ENCODE measurements at regions not wholly inside any gene's neighbourhood (a gene's known extent, or its start where the extent isn't known, plus 50 kb on each side); places are given as distances from the start of the nearest gene placed in this dataset.

DNA sequence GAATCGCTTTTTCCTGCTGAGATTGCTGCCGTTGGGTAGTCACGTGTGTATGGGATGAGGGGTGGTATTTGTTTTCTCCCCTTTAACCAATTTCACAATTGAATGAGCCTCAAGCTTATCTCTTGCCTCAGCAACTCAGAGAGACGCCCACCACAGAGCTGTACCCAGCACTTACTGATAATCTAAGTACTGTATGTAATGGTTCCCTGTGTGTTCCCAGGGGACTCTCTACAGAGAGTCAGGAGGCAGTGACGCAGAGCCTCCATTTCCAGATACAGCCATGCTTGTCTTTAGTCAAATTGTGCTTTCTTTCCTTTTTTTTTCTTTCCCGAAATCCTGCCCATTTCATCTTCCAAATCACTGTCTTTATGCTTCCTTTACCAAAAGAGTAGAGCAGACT, 1102.1 kb upstream of the KLHL29 start:
- TF ChIP-seq TAF1 (IDR thresholded peaks at IDR 0.05; ENCODE audit: borderline replicate concordance, insufficient read depth, low read length) (no peak), POLR2AphosphoS5 (IDR thresholded peaks at IDR 0.05; ENCODE audit: low read depth, low read length) (no peak), FOXP2 (optimal IDR thresholded peaks at IDR 0.05; ENCODE audit: borderline replicate concordance, extremely low read depth, extremely low read length, insufficient read depth) (no peak), SIN3A (IDR thresholded peaks at IDR 0.05; ENCODE audit: borderline replicate concordance, insufficient read depth, low read length) (no peak)
- TF ChIP-seq, protein P1, sequence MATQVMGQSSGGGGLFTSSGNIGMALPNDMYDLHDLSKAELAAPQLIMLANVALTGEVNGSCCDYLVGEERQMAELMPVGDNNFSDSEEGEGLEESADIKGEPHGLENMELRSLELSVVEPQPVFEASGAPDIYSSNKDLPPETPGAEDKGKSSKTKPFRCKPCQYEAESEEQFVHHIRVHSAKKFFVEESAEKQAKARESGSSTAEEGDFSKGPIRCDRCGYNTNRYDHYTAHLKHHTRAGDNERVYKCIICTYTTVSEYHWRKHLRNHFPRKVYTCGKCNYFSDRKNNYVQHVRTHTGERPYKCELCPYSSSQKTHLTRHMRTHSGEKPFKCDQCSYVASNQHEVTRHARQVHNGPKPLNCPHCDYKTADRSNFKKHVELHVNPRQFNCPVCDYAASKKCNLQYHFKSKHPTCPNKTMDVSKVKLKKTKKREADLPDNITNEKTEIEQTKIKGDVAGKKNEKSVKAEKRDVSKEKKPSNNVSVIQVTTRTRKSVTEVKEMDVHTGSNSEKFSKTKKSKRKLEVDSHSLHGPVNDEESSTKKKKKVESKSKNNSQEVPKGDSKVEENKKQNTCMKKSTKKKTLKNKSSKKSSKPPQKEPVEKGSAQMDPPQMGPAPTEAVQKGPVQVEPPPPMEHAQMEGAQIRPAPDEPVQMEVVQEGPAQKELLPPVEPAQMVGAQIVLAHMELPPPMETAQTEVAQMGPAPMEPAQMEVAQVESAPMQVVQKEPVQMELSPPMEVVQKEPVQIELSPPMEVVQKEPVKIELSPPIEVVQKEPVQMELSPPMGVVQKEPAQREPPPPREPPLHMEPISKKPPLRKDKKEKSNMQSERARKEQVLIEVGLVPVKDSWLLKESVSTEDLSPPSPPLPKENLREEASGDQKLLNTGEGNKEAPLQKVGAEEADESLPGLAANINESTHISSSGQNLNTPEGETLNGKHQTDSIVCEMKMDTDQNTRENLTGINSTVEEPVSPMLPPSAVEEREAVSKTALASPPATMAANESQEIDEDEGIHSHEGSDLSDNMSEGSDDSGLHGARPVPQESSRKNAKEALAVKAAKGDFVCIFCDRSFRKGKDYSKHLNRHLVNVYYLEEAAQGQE (IDR thresholded peaks at IDR 0.05; ENCODE audit: insufficient read depth in 1 of 2, low read depth in 2 of 2, low read length in 2 of 2) = no peak

All from PFSK-1 (cell line).